HEK293 (cell line): ENCODE measurements at regions not wholly inside any gene's neighbourhood (a gene's known extent, or its start where the extent isn't known, plus 50 kb on each side); places are given as distances from the start of the nearest gene placed in this dataset.

Experiments used
- CTCF ChIA-PET: fragments of 350-600 bp; formaldehyde crosslinking; extraction: SDS; loops from one replicate; lab custom pipeline; 2021; ENCODE audit warnings: antibody characterized with exemption; lab: Yijun Ruan, JAX
- POLR2A ChIA-PET: fragments of 300-600 bp; formaldehyde crosslinking; extraction: SDS; loops from one replicate; lab custom pipeline; 2020; ENCODE audit warnings: antibody characterized with exemption, inconsistent platforms; lab: Yijun Ruan, JAX
- H3K27ac ChIP-seq: fragments of 200-500 bp; sonication (Bioruptor generic); 2 replicates; pipeline ENCODE4 v1.5.1; 2014; ENCODE audit warnings: low read depth, low read length, control low read depth, inconsistent platforms; ENCODE audit errors: extremely low read depth
- H3K36me3 ChIP-seq, 2 experiments: fragments of 200-500 bp in 1 of 2; sonication (Bioruptor generic) in 1 of 2; 1 replicate in 1 of 2; 2 replicates in 1 of 2; pipeline ENCODE4 v1.5.1; 2014 to 2017; ENCODE audit warnings: inconsistent platforms in 2 of 2, low read length in 2 of 2; ENCODE audit not compliant: control insufficient read depth in 2 of 2, insufficient read depth in 1 of 2
- H3K4me1 ChIP-seq: fragments of 200-500 bp; sonication (Bioruptor generic); 2 replicates; pipeline ENCODE4 v1.5.1; 2014; ENCODE audit warnings: mild to moderate bottlenecking, low read length, inconsistent platforms; ENCODE audit not compliant: control insufficient read depth, insufficient read depth
- H3K4me3 ChIP-seq: 2 replicates; pipeline ENCODE4 v1.5.1; 2011; ENCODE audit warnings: low read depth, mild to moderate bottlenecking, control low read depth, low read length, moderate library complexity
- H3K9me3 ChIP-seq: fragments of 200-500 bp; sonication (Bioruptor generic); 2 replicates; pipeline ENCODE4 v1.5.1; 2014; ENCODE audit warnings: low read depth, low read length, inconsistent platforms; ENCODE audit not compliant: control insufficient read depth, insufficient read depth
- CTCF ChIP-seq: fragments of 450-650 bp; formaldehyde crosslinking; IDR thresholded peaks from 2 replicates; pipeline ENCODE4 v1.5.1; 2016; ENCODE audit warnings: missing biosample characterization, missing genetic modification characterization
- FEZF1 ChIP-seq: fragments of 450-650 bp; formaldehyde crosslinking; IDR thresholded peaks from 2 replicates; pipeline ENCODE4 v1.5.1; 2016; ENCODE audit warnings: missing biosample characterization, missing genetic modification characterization
- GLI4 ChIP-seq: fragments of 450-650 bp; formaldehyde crosslinking; IDR thresholded peaks from 2 replicates; pipeline ENCODE4 v1.5.1; 2016; ENCODE audit warnings: missing biosample characterization, missing genetic modification characterization
- IKZF3 ChIP-seq: fragments of 450-650 bp; IDR thresholded peaks from 2 replicates; pipeline ENCODE4 v1.5.0; 2018; ENCODE audit warnings: missing biosample characterization, mild to moderate bottlenecking, missing genetic modification characterization, moderate library complexity
- KLF17 ChIP-seq: fragments of 450-650 bp; formaldehyde crosslinking; IDR thresholded peaks from 2 replicates; pipeline ENCODE4 v1.5.1; 2016; ENCODE audit warnings: missing biosample characterization, missing genetic modification characterization
- KLF7 ChIP-seq: fragments of 450-650 bp; formaldehyde crosslinking; IDR thresholded peaks from 2 replicates; pipeline ENCODE4 v1.5.1; 2016; ENCODE audit warnings: missing biosample characterization, missing genetic modification characterization, borderline replicate concordance
- MYNN ChIP-seq: fragments of 450-650 bp; formaldehyde crosslinking; IDR thresholded peaks from 2 replicates; pipeline ENCODE4 v1.5.1; 2016; ENCODE audit warnings: missing biosample characterization, missing genetic modification characterization, borderline replicate concordance
- ZNF10 ChIP-seq: fragments of 450-650 bp; formaldehyde crosslinking; IDR thresholded peaks from 2 replicates; pipeline ENCODE4 v1.5.1; 2017; ENCODE audit warnings: missing biosample characterization, missing genetic modification characterization
- ZNF19 ChIP-seq: fragments of 450-650 bp; formaldehyde crosslinking; IDR thresholded peaks from 2 replicates; pipeline ENCODE4; 2016; ENCODE audit warnings: missing biosample characterization, missing genetic modification characterization, low read depth
- ZNF239 ChIP-seq: fragments of 450-650 bp; formaldehyde crosslinking; IDR thresholded peaks from 2 replicates; pipeline ENCODE4 v1.5.1; 2016; ENCODE audit warnings: missing biosample characterization, missing genetic modification characterization
- ZNF394 ChIP-seq: fragments of 450-650 bp; formaldehyde crosslinking; IDR thresholded peaks from 2 replicates; pipeline ENCODE4 v1.5.1; 2016; ENCODE audit warnings: missing biosample characterization, missing genetic modification characterization, mild to moderate bottlenecking, moderate library complexity, borderline replicate concordance
- ZNF423 ChIP-seq: fragments of 450-650 bp; formaldehyde crosslinking; IDR thresholded peaks from 2 replicates; pipeline ENCODE4 v1.5.1; 2016; ENCODE audit warnings: missing biosample characterization, missing genetic modification characterization
- ZNF426 ChIP-seq: fragments of 450-650 bp; formaldehyde crosslinking; IDR thresholded peaks from 2 replicates; pipeline ENCODE4 v1.5.1; 2017; ENCODE audit warnings: missing biosample characterization, missing genetic modification characterization, mild to moderate bottlenecking, inconsistent platforms, moderate library complexity
- ZNF473 ChIP-seq: fragments of 450-650 bp; formaldehyde crosslinking; IDR thresholded peaks from 2 replicates; pipeline ENCODE4 v1.5.1; 2017; ENCODE audit warnings: missing biosample characterization, missing genetic modification characterization
- ZNF513 ChIP-seq: fragments of 450-650 bp; IDR thresholded peaks from 2 replicates; pipeline ENCODE4 v1.5.1; 2018; ENCODE audit warnings: missing biosample characterization, missing genetic modification characterization
- ZNF529 ChIP-seq: fragments of 450-650 bp; formaldehyde crosslinking; IDR thresholded peaks from 2 replicates; pipeline ENCODE4 v1.5.1; 2017; ENCODE audit warnings: missing genetic modification characterization, missing biosample characterization; ENCODE audit not compliant: insufficient replicate concordance
- ZNF585B ChIP-seq: fragments of 450-650 bp; formaldehyde crosslinking; IDR thresholded peaks from 2 replicates; pipeline ENCODE4 v1.5.1; 2016; ENCODE audit warnings: missing biosample characterization, missing genetic modification characterization
- ZNF692 ChIP-seq: fragments of 450-650 bp; formaldehyde crosslinking; IDR thresholded peaks from 2 replicates; pipeline ENCODE4 v1.5.1; 2016; ENCODE audit warnings: missing biosample characterization, missing genetic modification characterization
- ZNF791 ChIP-seq: fragments of 450-650 bp; formaldehyde crosslinking; IDR thresholded peaks from 2 replicates; pipeline ENCODE4 v1.5.1; 2016; ENCODE audit warnings: missing biosample characterization, missing genetic modification characterization
- ZSCAN16 ChIP-seq: fragments of 450-650 bp; formaldehyde crosslinking; IDR thresholded peaks from 2 replicates; pipeline ENCODE4 v1.5.1; 2016; ENCODE audit warnings: missing biosample characterization, missing genetic modification characterization
- TF ChIP-seq, protein P1 (sequence below): fragments of 450-650 bp; formaldehyde crosslinking; IDR thresholded peaks from 2 replicates; pipeline ENCODE4 v1.5.1; 2016; ENCODE audit warnings: missing biosample characterization, missing genetic modification characterization
- TF ChIP-seq, protein P2 (sequence below): fragments of 450-650 bp; formaldehyde crosslinking; IDR thresholded peaks from 2 replicates; pipeline ENCODE4; 2016; ENCODE audit warnings: missing biosample characterization, missing genetic modification characterization
- TF ChIP-seq, protein P3 (sequence below): fragments of 450-650 bp; formaldehyde crosslinking; IDR thresholded peaks from 2 replicates; pipeline ENCODE4 v1.5.1; 2017; ENCODE audit warnings: missing biosample characterization, missing genetic modification characterization

GRCh38 chr14:53599221-53599945 is 357.2 kb downstream of the BMP4 start:
- no peaks in the 10 kb centered on the region for H3K36me3 ChIP-seq
- CTCF ChIA-PET = no interaction called here
- H3K27ac ChIP-seq = no peak overlapping the region
- no peak for TF ChIP-seq KLF7 (tag by site-specific recombination)
- TF ChIP-seq IKZF3 (tag by site-specific recombination) = no peak
- TF ChIP-seq ZNF394 (tag by site-specific recombination) = no peak
- no peak for TF ChIP-seq FEZF1 (tag by site-specific recombination)
- no peak for TF ChIP-seq MYNN (tag by site-specific recombination)
- TF ChIP-seq, protein P1, sequence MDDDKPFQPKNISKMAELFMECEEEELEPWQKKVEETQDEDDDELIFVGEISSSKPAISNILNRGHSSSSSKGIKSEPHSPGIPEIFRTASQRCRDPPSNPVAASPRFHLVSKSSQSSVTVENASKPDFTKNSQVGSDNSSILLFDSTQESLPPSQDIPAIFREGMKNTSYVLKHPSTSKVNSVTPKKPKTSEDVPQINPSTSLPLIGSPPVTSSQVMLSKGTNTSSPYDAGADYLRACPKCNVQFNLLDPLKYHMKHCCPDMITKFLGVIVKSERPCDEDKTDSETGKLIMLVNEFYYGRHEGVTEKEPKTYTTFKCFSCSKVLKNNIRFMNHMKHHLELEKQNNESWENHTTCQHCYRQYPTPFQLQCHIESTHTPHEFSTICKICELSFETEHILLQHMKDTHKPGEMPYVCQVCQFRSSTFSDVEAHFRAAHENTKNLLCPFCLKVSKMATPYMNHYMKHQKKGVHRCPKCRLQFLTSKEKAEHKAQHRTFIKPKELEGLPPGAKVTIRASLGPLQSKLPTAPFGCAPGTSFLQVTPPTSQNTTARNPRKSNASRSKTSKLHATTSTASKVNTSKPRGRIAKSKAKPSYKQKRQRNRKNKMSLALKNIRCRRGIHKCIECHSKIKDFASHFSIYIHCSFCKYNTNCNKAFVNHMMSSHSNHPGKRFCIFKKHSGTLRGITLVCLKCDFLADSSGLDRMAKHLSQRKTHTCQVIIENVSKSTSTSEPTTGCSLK (tag by site-specific recombination) = no peak
- no peak for TF ChIP-seq ZNF473 (tag by site-specific recombination)
- TF ChIP-seq ZNF692 (tag by site-specific recombination) = no peak
- no peak for TF ChIP-seq ZSCAN16 (tag by site-specific recombination)
- no peak for TF ChIP-seq ZNF239
- TF ChIP-seq ZNF19 = no peak
- TF ChIP-seq ZNF423 (tag by site-specific recombination) = no peak
- no peak for TF ChIP-seq ZNF10 (tag by site-specific recombination)
- TF ChIP-seq, protein P2, sequence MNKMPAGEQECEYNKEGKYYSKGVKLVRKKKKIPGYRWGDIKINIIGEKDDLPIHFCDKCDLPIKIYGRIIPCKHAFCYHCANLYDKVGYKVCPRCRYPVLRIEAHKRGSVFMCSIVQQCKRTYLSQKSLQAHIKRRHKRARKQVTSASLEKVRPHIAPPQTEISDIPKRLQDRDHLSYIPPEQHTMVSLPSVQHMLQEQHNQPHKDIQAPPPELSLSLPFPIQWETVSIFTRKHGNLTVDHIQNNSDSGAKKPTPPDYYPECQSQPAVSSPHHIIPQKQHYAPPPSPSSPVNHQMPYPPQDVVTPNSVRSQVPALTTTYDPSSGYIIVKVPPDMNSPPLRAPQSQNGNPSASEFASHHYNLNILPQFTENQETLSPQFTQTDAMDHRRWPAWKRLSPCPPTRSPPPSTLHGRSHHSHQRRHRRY (tag by site-specific recombination) = no peak
- TF ChIP-seq, protein P3, sequence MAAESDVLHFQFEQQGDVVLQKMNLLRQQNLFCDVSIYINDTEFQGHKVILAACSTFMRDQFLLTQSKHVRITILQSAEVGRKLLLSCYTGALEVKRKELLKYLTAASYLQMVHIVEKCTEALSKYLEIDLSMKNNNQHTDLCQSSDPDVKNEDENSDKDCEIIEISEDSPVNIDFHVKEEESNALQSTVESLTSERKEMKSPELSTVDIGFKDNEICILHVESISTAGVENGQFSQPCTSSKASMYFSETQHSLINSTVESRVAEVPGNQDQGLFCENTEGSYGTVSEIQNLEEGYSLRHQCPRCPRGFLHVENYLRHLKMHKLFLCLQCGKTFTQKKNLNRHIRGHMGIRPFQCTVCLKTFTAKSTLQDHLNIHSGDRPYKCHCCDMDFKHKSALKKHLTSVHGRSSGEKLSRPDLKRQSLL (tag by site-specific recombination) = no peak
- TF ChIP-seq ZNF426 (tag by site-specific recombination) = no peak
- no peak for TF ChIP-seq ZNF529 (tag by site-specific recombination)
- H3K4me3 ChIP-seq = no peak overlapping the region
- no peaks in the 10 kb centered on the region for H3K9me3 ChIP-seq
- POLR2A ChIA-PET = no interaction called here
- no peaks in the 10 kb centered on the region for H3K4me1 ChIP-seq

DNA sequence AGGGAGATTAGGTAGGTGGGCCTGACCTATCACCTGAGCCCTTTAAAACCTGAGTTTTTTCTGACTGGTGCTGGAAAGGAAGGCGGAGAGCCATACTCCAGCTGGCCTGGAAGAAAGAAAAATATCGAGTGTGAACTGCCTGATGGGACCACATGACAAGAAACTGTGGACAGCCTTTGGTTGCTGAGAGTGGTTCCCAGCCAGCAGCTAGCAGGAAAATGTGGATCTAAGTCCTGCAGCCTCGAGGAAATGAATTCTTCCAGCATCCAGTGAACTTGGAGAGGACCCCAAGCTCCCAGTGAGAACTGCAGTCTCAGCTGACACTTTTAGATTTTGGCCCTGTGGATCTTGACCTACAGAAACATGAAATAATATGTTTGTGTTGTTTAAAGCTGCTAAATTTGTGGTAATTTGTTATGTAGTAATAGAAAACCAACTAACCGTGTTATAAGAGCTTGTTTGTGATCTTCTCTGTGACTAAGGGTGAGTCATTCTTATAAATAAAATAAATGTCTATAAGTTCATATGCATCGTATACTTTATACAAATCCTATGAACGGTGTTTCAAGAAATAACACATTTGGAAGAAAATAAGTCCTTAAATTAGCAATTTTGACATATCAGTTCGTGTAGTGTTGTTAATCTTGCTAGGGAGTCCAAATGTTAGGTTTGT is 359.6 kb downstream of the BMP4 start:
- CTCF ChIA-PET = no interaction called here
- POLR2A ChIA-PET = no interaction called here
- Histone ChIP-seq H3K36me3 (no peaks in the 10 kb centered on the region), H3K4me3 (no peak overlapping the region), H3K4me1 (no peaks in the 10 kb centered on the region), H3K27ac (no peak overlapping the region), H3K9me3 (no peaks in the 10 kb centered on the region)
- TF ChIP-seq CTCF (tag by site-specific recombination) (no peak), ZNF513 (no peak), GLI4 (no peak), ZNF585B (tag by site-specific recombination) (no peak), KLF17 (tag by site-specific recombination) (no peak), ZNF791 (tag by site-specific recombination) (no peak)
